GM12891 (cell line): ENCODE measurements at regions not wholly inside any gene's neighbourhood (a gene's known extent, or its start where the extent isn't known, plus 50 kb on each side); places are given as distances from the start of the nearest gene placed in this dataset.
A peak's percentile ranks its signal among the peaks of the same experiment; 100 is the strongest.

Source experiments
- DNase-seq: peaks from one replicate; pipeline ENCODE4 v3.0.0; 2011; ENCODE audit warnings: low spot score; ENCODE audit not compliant: insufficient read length
- FAIRE-seq: peaks from 2 replicates; lab custom pipeline; 2011; peaks lifted over from hg19 to GRCh38; lab: Jason Lieb, UNC
- PAX5 ChIP-seq: IDR thresholded peaks from 2 replicates; pipeline ENCODE4 v1.6.1; 2011; ENCODE audit warnings: low read length, moderate library complexity, mild to moderate bottlenecking; ENCODE audit not compliant: insufficient read depth, severe bottlenecking
- POLR2A ChIP-seq: IDR thresholded peaks from 2 replicates; pipeline ENCODE4 v1.6.1; 2011; ENCODE audit warnings: low read depth, low read length, control low read depth
- POLR2AphosphoS5 ChIP-seq: IDR thresholded peaks from 2 replicates; pipeline ENCODE4 v1.6.1; 2011; ENCODE audit warnings: low read depth, low read length, control low read depth
- POU2F2 ChIP-seq: IDR thresholded peaks from 2 replicates; pipeline ENCODE4 v1.6.1; 2011; ENCODE audit warnings: low read depth, mild to moderate bottlenecking, control low read depth, low read length, moderate library complexity
- SPI1 ChIP-seq: IDR thresholded peaks from 2 replicates; pipeline ENCODE4 v1.6.1; 2011; ENCODE audit warnings: low read depth, low read length, control low read depth
- TAF1 ChIP-seq: IDR thresholded peaks from 2 replicates; pipeline ENCODE4 v1.6.1; 2011; ENCODE audit warnings: low read depth, low read length, control low read depth

DNA sequence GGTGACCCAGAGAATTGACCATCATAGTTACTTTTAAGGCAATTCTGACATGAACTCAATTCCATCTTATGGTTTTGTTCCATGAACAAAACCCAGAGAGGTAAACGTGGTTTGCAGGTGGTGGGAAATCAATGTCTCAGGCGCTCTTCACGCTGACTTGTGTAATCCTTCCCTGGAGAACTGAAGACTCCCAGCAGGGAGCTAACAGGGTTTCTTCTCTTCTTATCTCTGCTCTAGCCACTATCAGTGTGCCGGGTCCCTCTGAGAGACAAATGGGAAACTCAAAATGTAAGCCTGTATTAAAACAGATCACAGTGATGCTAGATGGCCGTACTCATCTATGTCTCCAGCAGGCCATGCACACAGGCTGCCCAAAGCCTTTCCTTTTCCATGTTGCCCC lies 57.6 kb upstream of the ARGLU1 start:
- no peak for DNase-seq
- TF ChIP-seq POLR2A: no peak
- no peak for TF ChIP-seq POU2F2
- no peak for TF ChIP-seq SPI1
- no peak for TF ChIP-seq PAX5
- FAIRE-seq: no peak

DNA sequence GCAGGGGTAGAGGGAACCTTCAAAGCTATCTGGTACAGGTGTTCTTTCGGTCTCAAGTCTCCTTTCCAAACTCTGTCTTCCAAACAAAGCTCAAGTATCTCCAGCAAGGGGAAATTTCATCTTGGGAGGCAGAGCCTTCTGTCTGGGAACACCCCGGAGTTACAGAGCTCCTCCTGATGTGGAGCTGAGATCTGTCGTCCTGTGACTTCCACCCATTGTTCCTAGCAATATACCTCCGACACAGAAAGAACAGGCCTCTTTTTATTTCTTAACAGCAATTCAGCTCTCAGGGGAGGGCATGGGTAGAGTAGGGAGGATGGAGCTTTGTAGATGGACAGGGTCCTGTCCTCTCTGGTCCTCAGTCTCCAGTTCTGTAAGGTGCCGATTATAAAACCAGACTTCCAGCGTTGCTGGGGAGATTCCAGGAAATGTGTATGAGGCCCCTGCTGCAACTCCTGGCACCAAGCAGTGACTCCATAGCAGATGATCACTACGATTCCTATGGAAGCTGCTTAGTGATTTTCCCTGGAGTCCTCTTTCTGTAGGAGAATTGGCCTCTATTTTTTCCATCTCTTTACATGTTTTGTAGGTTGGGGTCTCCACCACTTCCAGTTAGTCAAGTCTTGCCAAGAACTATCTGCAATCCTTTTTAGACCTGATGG lies 56.0 kb upstream of the ARGLU1 start:
- FAIRE-seq (no peak), DNase-seq (no peak)
- no peak for TF ChIP-seq POU2F2
- no peak for TF ChIP-seq TAF1

DNA sequence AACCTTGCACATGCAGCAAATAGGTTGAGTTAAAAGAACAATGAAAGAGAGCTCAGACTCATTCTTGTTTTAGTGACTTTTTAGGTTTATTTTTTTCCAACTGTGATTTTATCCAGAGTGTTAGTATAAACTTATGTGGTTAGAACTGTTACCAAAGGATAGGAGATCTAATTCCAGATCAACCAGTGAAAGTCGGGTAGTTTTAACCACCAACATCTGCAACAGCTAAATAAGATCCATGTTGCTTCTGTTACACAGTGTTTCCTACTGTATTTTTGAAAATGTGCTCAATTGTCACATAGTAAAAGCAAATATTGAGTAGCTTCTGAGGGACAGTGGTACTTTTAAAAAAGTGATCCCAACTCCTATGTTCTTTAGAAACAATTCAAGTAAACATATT lies 53.9 kb upstream of the ARGLU1 start:
- no peak for DNase-seq
- TF ChIP-seq PAX5 (no peak), POLR2A (no peak), TAF1 (no peak)
- no peak for FAIRE-seq

DNA sequence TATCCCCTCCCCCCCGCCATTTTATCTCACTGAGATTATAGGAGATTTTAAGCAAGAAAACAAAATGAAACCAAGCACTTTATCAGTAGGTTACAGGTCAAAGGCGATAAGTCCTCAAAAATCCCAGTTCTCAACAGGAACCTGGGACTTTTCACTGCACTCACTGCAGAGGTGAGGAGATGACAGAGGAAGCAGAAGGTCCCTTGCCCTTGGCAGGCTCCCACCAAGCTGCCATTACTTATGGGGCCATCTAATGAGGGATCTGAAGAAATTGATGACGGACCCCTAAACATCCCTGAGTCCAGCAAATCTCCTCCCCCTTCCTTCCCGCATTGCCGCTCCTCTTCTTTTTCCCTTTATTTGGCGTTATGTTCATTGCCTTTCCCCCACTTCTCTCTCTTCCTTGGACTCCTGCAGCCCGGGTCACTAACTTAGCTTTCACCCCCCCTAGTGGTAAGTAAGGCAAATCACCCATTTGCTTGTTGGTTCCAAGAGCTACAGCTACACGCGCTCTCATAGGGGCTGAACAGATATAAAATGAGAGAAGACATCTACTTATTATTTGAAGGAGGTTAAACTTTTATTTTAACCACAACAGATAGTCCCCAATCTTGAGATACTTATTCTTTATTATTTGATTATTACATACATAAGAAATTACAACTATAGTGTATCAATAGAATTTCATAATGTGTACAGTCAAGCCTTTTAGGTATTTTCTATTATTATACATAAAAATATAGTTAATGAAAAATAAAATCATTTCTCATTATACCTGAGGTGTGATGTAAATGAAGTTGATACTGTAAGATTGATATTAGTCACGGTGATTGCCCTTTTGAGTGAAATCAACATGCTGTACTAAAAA lies 52.0 kb upstream of the ARGLU1 start:
- FAIRE-seq (peak; percentile 85), DNase-seq (peak; percentile 24)
- TF ChIP-seq TAF1: no peak
- no peak for TF ChIP-seq PAX5
- no peak for TF ChIP-seq POU2F2
- TF ChIP-seq SPI1: no peak
- TF ChIP-seq POLR2AphosphoS5: no peak
- no peak for TF ChIP-seq POLR2A
